Uterus (tissue), 2 donors: ENCODE measurements at regions not wholly inside any gene's neighbourhood (a gene's known extent, or its start where the extent isn't known, plus 50 kb on each side); places are given as distances from the start of the nearest gene placed in this dataset.

ENCODE experiments used
- POLR2A ChIP-seq, 2 donors: fragments of 450-650 bp; IDR thresholded peaks; one replicate each; pipeline ENCODE4 v1.6.1; 2016; ENCODE audit warnings: antibody characterized with exemption in 2 of 2, mild to moderate bottlenecking in 1 of 2, moderate library complexity in 1 of 2
- TF ChIP-seq, protein P1 (sequence below), 4 experiments: fragments of 200-600 bp in 2 of 4; fragments of 450-650 bp in 2 of 4; sonication (generic) in 2 of 4; IDR thresholded peaks; one replicate each; pipeline ENCODE4 v1.5.1; 2016 to 2019; ENCODE audit warnings: antibody characterized with exemption in 4 of 4, mild to moderate bottlenecking in 2 of 4, moderate library complexity in 1 of 4

DNA sequence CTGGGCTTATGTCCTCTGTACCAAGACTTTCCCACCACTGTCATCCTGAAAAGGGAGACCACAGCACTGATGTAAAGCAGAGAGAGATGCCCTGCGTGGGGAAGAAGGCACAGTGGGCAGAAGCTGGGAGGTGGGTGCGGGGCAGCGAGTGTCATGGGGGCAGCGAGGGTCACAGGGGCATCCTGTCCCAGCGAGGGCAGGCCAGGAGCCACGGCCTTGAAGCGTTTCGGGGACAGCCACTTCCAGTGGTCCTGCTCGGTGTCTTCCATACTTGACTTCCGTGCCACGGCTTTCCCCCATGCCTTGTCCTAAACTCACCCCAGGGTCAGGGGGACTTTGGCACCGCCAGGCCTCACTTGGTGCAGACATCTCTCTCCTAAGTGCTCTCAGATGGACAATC, 1121.3 kb downstream of the TBC1D22A start:
- TF ChIP-seq, protein P1, sequence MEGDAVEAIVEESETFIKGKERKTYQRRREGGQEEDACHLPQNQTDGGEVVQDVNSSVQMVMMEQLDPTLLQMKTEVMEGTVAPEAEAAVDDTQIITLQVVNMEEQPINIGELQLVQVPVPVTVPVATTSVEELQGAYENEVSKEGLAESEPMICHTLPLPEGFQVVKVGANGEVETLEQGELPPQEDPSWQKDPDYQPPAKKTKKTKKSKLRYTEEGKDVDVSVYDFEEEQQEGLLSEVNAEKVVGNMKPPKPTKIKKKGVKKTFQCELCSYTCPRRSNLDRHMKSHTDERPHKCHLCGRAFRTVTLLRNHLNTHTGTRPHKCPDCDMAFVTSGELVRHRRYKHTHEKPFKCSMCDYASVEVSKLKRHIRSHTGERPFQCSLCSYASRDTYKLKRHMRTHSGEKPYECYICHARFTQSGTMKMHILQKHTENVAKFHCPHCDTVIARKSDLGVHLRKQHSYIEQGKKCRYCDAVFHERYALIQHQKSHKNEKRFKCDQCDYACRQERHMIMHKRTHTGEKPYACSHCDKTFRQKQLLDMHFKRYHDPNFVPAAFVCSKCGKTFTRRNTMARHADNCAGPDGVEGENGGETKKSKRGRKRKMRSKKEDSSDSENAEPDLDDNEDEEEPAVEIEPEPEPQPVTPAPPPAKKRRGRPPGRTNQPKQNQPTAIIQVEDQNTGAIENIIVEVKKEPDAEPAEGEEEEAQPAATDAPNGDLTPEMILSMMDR (IDR thresholded peaks at IDR 0.05) = no peak
- no peak for TF ChIP-seq POLR2A (IDR thresholded peaks at IDR 0.05)
